Cerebellar cortex (tissue), 1 donor: ENCODE measurements at regions not wholly inside any gene's neighbourhood (a gene's known extent, or its start where the extent isn't known, plus 50 kb on each side); places are given as distances from the start of the nearest gene placed in this dataset.
A peak's percentile ranks its signal among the peaks of the same experiment; 100 is the strongest.

Experiments used
- DNase-seq: peaks from one replicate; pipeline ENCODE4 v3.0.0-alpha.2; 2015; ENCODE audit warnings: low spot score

DNA sequence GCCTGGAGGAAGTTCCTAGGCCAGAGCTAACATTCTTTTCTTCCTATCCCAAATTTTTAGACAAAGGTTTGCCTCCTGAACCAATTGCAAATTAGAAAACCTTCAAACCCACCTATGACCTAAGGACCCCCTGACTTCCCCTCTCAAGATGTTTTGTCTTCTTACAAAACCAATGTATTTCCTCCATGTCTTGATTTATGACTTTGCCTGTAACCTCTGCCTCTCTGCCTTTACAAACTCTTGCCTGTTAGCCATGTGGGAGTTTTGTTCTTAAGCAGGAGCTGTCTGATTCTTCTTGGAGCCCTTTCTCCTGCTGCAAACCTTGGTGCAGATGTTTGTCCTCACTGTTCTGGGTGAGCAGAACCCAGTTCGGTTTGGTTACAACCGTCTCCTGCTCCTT lies 222.3 kb upstream of the BOD1L1 start:
- no peak for DNase-seq

DNA sequence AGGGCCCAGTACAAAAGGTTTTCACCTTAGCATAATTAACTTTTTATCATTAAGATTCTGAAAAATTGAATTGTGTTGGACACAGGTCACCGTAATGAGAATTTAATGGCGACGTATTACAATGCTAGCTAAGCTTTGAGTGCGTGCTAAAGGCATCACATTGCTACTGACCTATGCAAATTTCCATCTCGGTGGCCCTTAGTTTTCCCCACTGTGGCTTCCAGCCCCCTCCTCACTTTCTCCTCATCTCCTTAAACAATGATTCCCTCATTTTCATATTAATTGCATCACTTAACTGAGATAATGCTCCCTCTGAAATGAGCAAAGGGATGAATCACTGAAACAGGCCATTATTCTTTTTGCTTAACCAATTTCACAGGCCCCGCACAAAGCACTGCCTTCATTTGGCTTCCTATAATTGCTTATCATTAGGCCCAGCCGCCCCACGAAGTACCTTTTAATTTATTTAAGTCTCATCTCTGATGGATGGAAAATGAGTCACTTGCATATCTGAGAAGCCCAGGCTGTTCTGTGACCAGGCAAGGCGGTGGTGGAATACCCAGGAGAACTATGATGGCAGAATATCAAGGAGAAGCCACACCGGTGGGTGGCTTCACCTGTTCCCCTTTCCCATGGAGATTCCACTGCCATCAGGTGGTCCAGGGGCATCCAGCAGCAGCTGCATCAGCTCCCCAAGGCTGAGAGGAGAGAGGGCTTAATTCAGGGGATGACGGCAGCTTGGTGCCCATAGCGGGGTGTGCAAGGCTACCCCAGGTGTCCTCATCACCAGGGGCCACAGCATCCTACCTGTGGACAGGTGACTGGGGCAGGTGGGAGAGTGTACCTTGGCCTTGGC lies 223.8 kb upstream of the BOD1L1 start:
- DNase-seq: no peak

DNA sequence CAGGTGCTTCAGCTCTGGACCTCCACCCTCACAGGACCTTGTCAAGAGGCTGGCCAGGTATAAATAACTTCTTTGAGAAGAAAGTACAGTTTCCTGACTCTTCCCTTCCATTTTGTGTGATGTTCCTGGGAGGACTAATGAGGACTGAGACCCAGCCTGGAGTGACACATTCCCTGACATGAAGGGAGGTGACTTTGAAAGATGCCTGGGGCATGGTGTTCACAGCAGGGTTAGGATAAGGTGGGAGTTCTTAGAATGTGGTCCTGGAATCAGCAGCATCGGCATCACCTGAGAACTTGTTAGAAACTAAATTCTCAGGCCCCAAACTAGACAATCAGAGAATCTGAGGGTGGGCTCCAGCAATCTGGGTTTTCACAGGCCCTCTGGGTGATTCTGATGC lies 224.9 kb upstream of the BOD1L1 start:
- DNase-seq: no peak

DNA sequence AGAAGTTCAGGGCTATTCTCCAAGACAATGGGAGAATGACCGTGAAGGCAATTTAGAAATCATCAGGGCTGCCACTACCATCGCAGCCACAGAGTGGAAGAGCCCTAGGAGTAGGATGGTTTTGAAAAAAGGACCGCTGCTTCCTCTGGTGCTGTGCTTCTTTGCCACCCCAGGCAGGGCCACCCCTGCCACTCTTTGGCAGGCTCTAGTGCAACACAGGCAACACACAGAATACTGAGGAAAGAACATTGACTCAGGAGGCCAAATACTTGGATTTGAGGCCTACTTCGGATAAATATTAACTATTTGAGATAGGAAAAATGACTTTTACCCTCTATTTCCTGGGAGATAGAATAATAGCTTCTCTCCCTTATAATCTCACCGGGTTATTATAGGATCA lies 228.9 kb upstream of the BOD1L1 start:
- DNase-seq: no peak

DNA sequence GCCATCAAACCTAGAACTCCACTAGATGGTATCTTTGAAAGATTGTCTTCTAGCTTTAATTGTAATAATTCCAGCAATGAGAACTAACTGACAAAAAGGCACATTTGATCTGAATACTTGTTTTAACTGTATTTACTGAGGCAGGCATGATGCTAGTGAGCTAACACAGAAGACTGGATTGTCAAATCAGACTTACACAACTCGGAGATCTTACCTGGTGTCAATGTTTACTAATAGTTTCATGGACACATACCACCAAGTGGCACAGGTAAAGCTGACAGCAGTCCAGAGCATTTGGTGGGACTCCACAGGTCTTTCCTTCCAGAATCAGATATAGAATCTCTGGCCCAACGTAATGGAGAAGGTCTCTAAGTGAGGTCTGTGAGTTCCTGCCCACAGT lies 229.9 kb upstream of the BOD1L1 start:
- DNase-seq: no peak

DNA sequence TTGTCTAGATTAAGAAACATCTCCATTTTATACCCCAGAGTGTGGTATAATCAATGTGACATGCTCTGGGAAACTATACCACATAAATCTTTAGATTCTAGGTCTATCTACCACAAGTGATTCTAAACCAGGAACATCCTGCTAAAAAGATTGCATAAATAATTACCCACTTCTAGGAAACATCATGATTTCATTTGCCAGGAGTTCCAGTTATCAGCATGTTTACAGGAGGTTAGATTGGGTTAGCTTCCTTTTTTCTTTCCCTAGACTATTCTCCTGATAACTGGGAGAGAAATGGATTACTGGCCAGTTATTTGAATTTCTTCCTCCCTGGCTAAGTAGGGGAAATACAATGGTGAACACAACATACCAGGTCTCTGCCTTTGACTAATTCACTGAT lies 230.3 kb upstream of the BOD1L1 start:
- DNase-seq: no peak

DNA sequence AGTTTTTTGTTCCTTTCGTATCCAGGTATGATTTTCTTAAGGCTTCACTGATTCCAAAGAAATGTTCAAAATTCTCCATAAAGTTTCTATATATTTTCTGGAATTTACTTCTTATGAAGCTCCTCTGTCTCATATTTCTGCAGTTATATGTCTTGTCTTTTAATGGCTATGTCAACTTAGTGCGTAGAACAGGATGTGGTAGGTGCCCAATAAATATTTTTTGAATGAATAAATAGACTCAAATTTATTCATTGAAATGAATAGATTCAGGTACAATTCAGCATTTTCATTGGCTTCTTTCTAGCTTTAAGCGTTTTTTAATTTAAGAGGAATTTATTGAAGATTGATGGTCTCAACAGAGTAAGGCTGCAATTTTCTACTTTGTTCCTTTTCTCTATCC lies 231.9 kb upstream of the BOD1L1 start:
- no peak for DNase-seq

DNA sequence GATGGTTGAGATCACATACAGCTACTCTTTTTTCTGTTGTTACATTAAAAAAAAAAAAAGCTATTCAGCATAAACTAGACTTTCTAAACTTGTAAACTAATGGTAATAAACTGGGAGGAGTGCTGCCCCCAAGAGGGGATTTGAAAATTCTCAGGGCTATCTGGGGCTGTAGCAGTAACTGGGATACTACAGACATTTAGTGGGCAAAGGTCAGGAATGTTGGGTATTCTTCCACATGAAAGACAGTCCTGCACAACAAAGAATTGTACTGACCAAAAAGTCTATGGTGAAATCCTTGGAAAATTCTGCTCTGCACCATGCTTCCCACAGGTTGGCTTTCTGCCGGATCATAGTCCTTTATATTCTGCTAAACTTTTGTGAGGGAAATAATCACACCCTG lies 232.6 kb upstream of the BOD1L1 start:
- no peak for DNase-seq

DNA sequence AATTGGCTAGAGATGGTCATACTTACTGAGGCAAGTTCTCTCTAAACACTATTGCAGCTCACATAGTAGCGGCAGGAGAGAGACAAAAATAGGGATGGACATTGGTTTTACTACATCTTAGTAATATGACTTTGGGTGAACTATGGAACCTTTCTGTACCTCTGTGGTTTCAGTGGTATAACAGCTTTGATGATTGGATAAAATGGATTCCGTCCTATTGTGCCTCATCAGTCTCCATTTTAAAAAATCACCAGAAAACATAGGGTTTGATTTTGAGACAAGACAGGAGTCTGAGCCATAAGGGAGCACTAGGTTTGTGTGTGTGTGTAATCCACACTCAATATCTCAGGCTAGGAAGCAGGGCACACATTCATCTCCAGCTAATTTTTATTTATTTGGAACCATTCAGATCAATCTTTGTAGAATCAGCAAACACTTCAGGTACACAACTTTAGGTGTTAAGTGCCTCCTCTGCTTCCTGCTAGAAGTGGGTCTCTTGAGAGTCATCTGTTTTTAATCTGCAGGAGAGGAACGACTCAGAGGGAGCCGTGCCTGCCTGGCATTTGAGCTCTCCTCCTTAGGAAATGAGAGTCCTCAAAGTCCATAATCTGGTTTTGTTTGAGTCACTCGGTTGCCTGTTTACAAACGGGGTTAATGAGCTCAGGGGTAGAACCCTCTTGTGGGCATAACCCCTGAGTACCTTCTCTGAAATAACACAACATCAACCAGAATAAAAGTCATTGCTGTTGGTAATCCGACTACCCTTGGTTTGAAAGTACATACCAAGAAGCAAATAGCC lies 238.5 kb upstream of the BOD1L1 start:
- no peak for DNase-seq

DNA sequence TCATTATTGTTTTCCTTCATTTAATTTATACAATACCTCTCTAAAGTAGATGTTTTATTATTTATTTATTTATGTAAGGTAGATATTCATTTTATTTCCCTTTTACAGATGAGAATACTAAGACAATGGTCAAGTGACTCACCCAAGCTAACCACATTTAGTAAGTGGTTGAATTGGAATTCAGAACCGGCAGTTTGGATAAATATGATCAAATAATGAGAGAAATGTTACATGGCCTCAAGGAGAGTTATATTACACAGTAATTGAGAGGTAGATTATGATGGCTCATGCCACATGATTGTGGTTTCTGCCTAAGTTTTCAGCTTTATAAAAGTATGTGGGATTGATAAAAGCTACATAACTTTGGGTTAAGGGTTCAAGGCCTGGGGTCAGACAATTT lies 239.4 kb upstream of the BOD1L1 start:
- DNase-seq: no peak

DNA sequence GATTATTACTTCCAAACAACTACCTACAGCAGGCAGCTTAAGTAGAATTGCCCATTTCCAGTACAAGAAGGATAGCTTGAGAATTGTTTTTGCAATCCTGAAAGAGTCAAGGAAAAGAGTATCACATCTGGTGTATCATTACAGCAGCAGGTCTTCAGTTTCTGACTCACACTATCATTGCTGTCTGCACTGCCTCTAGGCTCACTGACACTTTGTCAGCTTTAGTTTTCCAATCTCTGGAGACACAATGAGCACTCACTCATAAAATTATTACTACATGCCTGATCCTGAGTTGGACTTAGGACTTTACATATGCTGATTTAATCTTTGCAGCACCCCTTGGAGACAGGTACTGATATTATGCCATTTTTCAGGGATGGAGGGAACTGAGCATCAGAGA lies 244.6 kb upstream of the BOD1L1 start:
- DNase-seq: no peak

DNA sequence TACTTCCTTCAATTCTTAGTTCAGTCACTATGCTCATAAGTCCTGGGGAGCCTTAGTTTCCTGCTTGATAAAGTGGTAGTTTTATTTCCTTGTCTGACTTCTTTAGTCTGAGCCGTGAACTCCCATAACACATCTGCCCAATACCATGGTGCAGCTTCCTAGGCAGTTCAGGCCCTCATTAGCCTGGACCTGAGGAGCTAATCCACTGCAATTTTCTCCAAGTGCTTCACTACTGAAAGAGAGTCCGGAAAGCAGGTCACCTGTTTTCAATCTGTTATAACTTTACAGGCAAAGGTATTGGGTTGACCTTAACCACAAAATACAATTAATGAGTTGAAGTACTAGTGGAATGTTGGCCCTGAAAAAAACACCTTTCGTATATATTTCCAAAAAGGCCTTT lies 245.4 kb upstream of the BOD1L1 start:
- DNase-seq: no peak

DNA sequence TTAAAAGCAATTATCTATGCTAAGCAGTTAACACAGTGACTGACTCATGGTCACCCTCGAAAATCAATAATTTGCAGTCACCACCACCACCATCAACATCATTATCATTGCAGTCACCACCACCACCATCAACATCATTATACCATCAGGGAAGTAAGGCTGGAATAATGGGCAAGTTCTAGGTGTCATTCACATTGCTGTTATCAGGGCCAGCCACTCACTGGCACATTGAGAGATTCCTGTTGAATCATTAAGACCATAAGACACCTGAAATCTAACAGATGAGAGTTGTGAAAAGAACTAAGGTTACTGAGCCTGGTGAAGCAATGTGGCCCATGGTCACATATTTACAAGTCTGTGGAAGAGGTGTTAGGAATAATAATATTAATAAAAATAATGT lies 247.7 kb upstream of the BOD1L1 start:
- DNase-seq: no peak

DNA sequence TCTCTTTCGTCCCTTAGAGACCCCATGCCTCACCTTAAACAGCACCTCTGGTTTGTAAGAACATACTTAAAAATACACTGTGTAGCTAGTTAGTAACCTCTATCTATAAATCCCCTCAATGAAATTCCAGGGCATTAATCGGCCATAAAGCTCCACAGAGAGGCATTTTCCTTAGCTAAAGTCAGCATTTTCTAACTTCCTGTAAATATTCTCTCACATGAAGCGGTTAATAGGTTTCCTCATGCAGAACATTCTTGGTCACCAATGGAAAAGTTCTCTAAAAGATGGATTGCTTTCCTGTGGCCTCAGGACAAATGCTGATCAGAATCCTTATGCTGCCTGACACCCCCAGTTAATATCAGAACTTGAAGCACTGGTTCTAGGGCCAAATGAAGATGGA lies 248.6 kb upstream of the BOD1L1 start:
- no peak for DNase-seq

DNA sequence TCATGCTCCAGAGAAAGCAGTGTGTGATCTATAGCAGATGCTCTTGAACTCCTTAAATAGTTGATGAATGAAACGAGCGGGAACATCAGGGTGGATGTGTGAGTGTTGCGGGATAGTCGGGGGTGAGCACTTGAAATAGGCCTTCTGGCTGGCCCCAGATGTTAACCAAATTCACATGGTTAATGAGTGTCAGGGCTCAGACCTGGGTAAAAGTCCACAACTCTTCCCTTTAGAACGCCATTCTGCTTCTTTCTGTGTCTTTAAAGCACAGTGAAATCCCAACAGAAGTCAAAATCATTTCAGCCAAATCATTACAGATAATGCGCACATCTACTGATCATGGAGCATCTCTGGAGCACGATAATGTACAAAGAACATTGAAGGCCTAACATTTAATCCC lies 249.4 kb upstream of the BOD1L1 start:
- no peak for DNase-seq

DNA sequence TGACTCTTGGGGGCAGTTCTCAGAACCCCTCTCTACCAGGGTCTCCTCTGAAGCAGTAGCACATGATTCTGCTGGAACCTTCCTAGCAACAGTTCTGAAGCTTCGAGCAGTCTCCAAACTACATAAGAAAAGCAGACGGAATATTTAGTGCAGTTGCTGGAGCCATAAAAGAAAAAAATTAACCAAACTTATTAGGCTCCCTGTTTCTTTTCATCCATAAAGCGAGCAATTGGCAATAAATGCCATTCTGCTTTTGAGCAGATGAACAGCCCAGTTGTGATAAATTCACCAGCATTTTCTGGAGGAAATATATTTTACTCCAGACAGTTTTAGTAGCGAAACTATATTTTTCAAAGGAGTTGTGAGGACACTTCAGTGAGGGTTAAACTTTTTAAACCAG lies 250.1 kb upstream of the BOD1L1 start:
- no peak for DNase-seq

DNA sequence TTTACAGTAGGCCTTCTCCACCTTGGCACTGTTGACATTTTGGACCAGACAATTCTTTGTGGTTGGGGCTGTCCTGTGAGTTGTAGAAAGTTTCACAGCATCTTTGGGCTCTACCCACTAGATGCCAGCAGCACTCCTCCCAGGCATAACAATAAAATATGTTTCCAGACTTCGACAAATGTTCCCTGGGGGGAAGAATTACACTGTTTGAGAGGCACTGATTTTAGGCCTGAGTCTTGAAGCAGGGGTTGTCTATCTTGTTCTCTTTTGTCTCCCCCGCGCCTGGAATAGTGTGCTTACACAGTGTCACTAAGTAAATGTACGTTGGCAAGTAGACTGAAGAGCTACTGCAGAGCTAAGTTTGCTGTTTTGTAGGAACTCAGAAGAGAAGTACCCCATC lies 254.4 kb upstream of the BOD1L1 start:
- peak; percentile 5 for DNase-seq

DNA sequence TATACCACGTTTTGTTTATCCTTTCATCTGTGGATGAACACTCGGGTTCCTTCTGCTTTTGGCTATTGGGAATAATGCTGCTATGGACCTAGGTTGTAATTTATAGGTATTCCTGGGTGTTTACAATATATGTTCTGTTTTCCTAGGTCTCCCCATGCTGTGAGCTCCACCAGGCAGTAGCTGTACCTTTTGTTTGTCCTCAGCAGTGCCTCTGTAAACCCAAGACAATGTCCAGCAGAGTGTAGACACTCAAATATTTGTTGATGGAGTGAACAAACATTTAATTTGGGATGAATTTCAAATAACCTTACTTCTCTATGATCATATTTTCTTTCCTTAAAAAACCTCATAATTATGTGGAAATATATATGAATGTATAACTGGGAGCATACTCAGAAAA lies 259.5 kb upstream of the BOD1L1 start:
- DNase-seq: no peak

DNA sequence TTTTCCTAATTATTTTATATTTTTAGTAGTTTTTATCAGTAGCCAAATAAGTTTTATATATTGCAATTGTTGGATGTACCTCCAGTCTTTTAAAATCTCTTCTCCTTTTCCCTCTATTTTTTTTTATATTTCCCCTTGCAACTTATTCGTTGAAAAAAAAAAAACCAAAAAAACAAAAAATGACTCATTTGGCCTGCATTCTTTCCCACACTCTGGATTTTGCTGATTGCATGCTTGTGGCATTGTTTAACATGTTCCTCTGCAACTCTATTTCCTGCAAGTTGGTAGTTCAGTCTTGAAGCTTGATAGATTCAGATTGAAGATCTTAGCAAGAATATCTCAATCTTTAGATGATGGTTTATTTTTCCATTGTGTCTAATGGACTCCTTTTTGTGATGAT lies 260.6 kb upstream of the BOD1L1 start:
- no peak for DNase-seq

DNA sequence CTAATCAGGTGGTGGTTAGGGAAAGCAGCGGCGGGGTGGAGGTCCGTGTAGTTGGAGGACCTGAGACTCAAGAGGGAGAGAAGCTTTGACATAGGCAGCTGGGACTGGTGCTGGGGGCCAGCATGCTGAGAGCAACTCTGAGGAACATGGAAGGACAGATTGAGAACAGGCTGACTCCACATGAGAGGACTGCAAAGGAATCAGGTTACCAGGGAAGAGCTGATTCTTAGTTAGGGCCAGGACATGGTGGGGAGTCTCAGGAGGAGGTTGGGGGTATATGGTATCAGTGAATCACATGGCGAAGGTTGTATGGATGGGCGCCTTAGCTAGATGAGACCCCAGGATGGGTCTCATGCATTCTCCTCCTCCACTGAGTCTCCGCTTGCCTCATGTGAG lies 264.0 kb upstream of the BOD1L1 start:
- DNase-seq: no peak

DNA sequence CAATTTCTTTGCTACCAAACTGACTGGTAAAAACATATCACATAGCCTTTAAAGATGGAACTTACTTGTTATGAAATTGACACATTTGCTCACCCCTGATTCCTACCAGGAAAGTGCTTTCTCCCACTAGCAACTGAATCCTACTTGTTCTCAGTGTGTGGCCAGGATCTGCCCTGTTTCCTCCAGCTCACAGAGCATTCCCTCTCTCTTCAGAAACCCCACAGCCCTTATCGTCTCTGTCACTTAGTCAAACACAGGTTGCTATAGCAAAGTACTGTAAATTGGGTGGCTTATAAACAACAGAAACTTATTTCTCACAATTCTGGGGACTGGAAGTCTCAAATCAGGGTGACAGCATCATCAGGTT lies 265.2 kb upstream of the BOD1L1 start:
- no peak for DNase-seq

DNA sequence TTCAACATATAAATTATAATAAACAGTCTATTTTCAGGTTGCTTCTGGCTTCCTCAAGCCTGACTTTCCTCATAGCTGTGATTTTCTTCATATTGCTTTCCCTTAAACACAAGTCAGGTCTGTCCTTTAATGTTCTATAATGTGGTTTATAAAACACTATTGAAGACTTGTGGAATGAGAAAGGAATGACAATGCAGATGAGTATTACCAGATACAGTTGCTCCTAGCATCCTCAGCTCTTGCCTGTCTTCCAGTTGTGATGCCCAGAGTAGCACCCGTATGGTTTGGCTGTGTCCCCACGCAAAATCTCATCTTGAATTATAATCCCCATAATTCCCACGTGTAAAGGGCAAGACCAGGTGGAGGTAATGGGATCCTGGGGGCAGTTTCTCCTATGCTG lies 265.7 kb upstream of the BOD1L1 start:
- no peak for DNase-seq

DNA sequence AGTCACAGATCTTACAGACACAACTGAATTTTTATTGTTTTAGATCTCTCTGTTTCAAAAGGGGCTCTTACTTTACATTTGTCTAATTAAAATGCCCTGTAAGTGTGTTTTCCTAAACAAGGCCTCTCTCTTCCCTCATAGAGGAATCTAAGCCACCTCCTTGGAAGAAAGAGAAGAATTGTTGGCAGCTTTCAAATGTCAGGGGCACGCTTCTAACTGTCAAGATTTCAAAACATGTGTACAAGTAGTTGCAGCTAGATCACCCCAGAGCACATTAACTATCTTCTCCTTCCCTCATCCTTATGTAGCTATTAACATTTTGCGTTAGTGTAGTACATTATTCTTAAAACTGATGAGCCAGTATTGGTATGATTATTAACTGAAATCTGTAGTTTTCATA lies 266.5 kb upstream of the BOD1L1 start:
- no peak for DNase-seq

DNA sequence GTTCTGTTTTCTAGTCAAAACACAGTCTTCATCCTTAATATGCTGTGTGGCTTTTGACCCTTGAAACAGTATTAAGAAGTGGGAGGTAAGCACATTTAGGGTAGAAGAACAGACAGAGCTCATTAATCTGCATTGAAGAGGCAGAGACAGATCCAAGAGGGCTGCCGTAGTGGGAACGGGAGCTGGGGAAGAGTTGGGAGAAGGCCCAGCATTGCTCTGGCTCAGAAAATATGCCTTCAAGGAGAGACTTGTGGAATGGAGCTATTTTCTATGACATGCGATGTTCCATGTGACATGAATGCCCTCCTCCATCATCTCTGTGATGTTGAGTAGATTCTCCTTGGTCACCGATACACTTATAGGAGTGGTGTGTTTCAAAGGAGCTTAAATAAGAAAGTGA lies 273.3 kb upstream of the BOD1L1 start:
- DNase-seq: no peak
